ENCODE measurements at regions not wholly inside any gene's neighbourhood (a gene's known extent, or its start where the extent isn't known, plus 50 kb on each side); places are given as distances from the start of the nearest gene placed in this dataset.
"Not testable (repeated sequence)": the region's sequence is repeated elsewhere in the genome, so short reads cannot be mapped to it uniquely, and the experiment has no call there.

GRCh38 chr4:116001291-116001690 lies 887.9 kb upstream of the NDST4 start:
- DNase-seq: no peak

GRCh38 chr4:115986573-115986972 lies 873.2 kb upstream of the NDST4 start:
- DNase-seq: no peak

- not testable (repeated sequence) for DNase-seq
Observed at GRCh38 chr4:115975421-115976001, 862.1 kb upstream of the NDST4 start.

- no peak for DNase-seq
Observed at GRCh38 chr4:115973768-115974167, 860.3 kb upstream of the NDST4 start.

GRCh38 chr4:115972967-115973366 lies 859.5 kb upstream of the NDST4 start:
- no peak for DNase-seq

GRCh38 chr4:115970859-115971258 lies 857.4 kb upstream of the NDST4 start:
- DNase-seq: no peak

- DNase-seq: no peak
Observed at GRCh38 chr4:115969756-115970155, 856.3 kb upstream of the NDST4 start.

- DNase-seq: no peak
Observed at GRCh38 chr4:115965588-115965987, 852.2 kb upstream of the NDST4 start.

- DNase-seq: not testable (repeated sequence)
Observed at GRCh38 chr4:115956054-115956796, 842.8 kb upstream of the NDST4 start.

- DNase-seq: no peak
Observed at GRCh38 chr4:115950806-115951205, 837.4 kb upstream of the NDST4 start.

GRCh38 chr4:115949974-115950743 lies 836.7 kb upstream of the NDST4 start:
- not testable (repeated sequence) for DNase-seq

GRCh38 chr4:115945026-115945425 lies 831.6 kb upstream of the NDST4 start:
- no peak for DNase-seq

GRCh38 chr4:115944146-115944905 lies 830.9 kb upstream of the NDST4 start:
- no peak for DNase-seq

- no peak for DNase-seq
Observed at GRCh38 chr4:115938764-115939443, 825.5 kb upstream of the NDST4 start.

GRCh38 chr4:115929373-115929772 lies 816.0 kb upstream of the NDST4 start:
- no peak for DNase-seq

GRCh38 chr4:115927382-115927781 lies 814.0 kb upstream of the NDST4 start:
- DNase-seq: no peak

- DNase-seq: no peak
Observed at GRCh38 chr4:115923152-115923551, 809.7 kb upstream of the NDST4 start.

- no peak for DNase-seq
Observed at GRCh38 chr4:115920637-115921036, 807.2 kb upstream of the NDST4 start.

- DNase-seq: no peak
Observed at GRCh38 chr4:115918149-115918548, 804.7 kb upstream of the NDST4 start.

- no peak for DNase-seq
Observed at GRCh38 chr4:115906428-115906827, 793.0 kb upstream of the NDST4 start.

GRCh38 chr4:115883847-115884246 lies 770.4 kb upstream of the NDST4 start:
- no peak for DNase-seq

- DNase-seq: no peak
Observed at GRCh38 chr4:115883231-115883630, 769.8 kb upstream of the NDST4 start.

GRCh38 chr4:115873048-115873447 lies 759.6 kb upstream of the NDST4 start:
- DNase-seq: no peak
